ENCODE measurements at regions not wholly inside any gene's neighbourhood (a gene's known extent, or its start where the extent isn't known, plus 50 kb on each side); places are given as distances from the start of the nearest gene placed in this dataset.

DNA sequence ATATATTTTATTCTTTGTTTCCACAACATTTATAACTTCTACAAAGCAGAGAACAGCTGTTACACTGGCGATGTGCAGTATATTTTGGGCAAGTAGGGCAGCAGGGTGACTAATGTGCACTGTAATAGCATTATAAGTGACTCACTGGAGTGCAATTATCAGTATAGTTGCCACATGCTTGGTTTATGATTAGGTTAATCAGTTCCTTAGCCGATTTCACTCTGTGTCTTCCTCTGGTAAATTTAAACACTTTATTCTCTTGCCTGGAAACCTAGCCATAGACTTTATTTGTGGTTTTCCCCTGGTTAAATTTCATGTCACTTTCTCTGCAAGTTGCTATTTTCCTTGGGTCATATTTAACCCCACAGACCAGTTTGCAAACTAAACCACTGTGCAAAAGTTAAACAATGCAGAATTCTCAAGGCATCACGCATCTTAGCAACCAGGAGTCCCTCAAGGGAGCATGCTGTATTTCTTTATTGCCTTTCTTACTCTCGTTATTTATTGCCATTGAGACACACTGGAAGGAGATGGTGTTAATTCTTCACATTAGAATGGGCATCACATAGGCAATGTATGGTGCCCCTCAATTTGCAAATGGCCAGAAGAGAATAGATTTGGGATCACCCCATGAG is 690.2 kb upstream of the DPPA4 start:
- TF ChIP-seq POLR2A (IDR thresholded peaks at IDR 0.05; ENCODE audit: low read length) = no peak
- TF ChIP-seq GATA1 (IDR thresholded peaks at IDR 0.05; ENCODE audit: low read depth, low read length) = no peak

All from erythroblast (primary cell).